ENCODE measurements at regions not wholly inside any gene's neighbourhood (a gene's known extent, or its start where the extent isn't known, plus 50 kb on each side); places are given as distances from the start of the nearest gene placed in this dataset.
"Not testable (repeated sequence)": the region's sequence is repeated elsewhere in the genome, so short reads cannot be mapped to it uniquely, and the experiment has no call there.

GRCh38 chr11:116325247-116325646, 447.5 kb downstream of the BUD13 start:
- no peak overlapping the region for H3K27ac ChIP-seq (ENCODE audit: low read length)
- H3K4me3 ChIP-seq (ENCODE audit: control insufficient read depth in 1 of 2, extremely low read depth in 1 of 2, low read length in 1 of 2) = no peak overlapping the region
- no peak for DNase-seq
- H3K36me3 Mint-ChIP-seq = no peaks in the 10 kb centered on the region
- 40% methylated on average over 1 of the region's 3 CpGs for WGBS (ENCODE audit: insufficient coverage)
- ATAC-seq (replicated peaks in 1 of 4) = no peak
- H3K4me1 ChIP-seq (ENCODE audit: control insufficient read depth in 1 of 2, extremely low read depth in 1 of 2, insufficient read depth in 2 of 2, low read length in 2 of 2) = no peaks in the 10 kb centered on the region
- H3K36me3 ChIP-seq (ENCODE audit: control insufficient read depth in 2 of 2, extremely low read depth in 1 of 2, insufficient read depth in 1 of 2, low read length in 1 of 2) = no peaks in the 10 kb centered on the region
- no peak overlapping the region for H3K4me3 Mint-ChIP-seq
- H3K9me3 Mint-ChIP-seq = peaks cover 0 to 8% (median 7%) of the 10 kb centered on the region in 3 donors
- H3K27me3 Mint-ChIP-seq = peaks cover 5 to 7% of the 10 kb centered on the region in 2 donors
- H3K4me1 Mint-ChIP-seq = no peaks in the 10 kb centered on the region
- CTCF ChIA-PET = no interaction called here
- POLR2A ChIA-PET = no interaction called here
- H3K27me3 ChIP-seq (replicated peaks in 1 of 2; ENCODE audit: control insufficient read depth in 2 of 2, extremely low read depth in 1 of 2, insufficient read depth in 2 of 2, low read length in 1 of 2) = peaks cover 0 to 5% of the 10 kb centered on the region in 2 experiments
- no peaks in the 10 kb centered on the region for H3K9me3 ChIP-seq
- no peak overlapping the region for H3K27ac Mint-ChIP-seq

GRCh38 chr11:116324077-116324476, 448.7 kb downstream of the BUD13 start:
- H3K4me1 ChIP-seq (ENCODE audit: control insufficient read depth in 1 of 2, extremely low read depth in 1 of 2, insufficient read depth in 2 of 2, low read length in 2 of 2); H3K27me3 ChIP-seq (replicated peaks in 1 of 2; ENCODE audit: control insufficient read depth in 2 of 2, extremely low read depth in 1 of 2, insufficient read depth in 2 of 2, low read length in 1 of 2); H3K27ac Mint-ChIP-seq; H3K4me3 Mint-ChIP-seq; CTCF ChIA-PET; H3K27me3 Mint-ChIP-seq; H3K4me3 ChIP-seq (ENCODE audit: control insufficient read depth in 1 of 2, extremely low read depth in 1 of 2, low read length in 1 of 2); H3K36me3 Mint-ChIP-seq; ATAC-seq (replicated peaks in 1 of 4); POLR2A ChIA-PET; H3K4me1 Mint-ChIP-seq; H3K36me3 ChIP-seq (ENCODE audit: control insufficient read depth in 2 of 2, extremely low read depth in 1 of 2, insufficient read depth in 1 of 2, low read length in 1 of 2); H3K9me3 ChIP-seq; H3K27ac ChIP-seq (ENCODE audit: low read length); DNase-seq: not testable (repeated sequence)
- H3K9me3 Mint-ChIP-seq = peaks cover 0 to 11% (median 7%) of the 10 kb centered on the region in 3 donors
- no CpG with 5 or more reads among the region's 6 CpGs for WGBS (ENCODE audit: insufficient coverage)

GRCh38 chr11:116317212-116317611, 455.6 kb downstream of the BUD13 start:
- DNase-seq (no peak), ATAC-seq (replicated peaks in 1 of 4) (no peak)
- H3K27me3 Mint-ChIP-seq = peaks cover 16 to 26% of the 10 kb centered on the region in 2 donors
- H3K9me3 Mint-ChIP-seq = peaks cover 4 to 11% (median 4%) of the 10 kb centered on the region in 3 donors
- Histone ChIP-seq H3K27me3 (replicated peaks in 1 of 2; ENCODE audit: control insufficient read depth in 2 of 2, extremely low read depth in 1 of 2, insufficient read depth in 2 of 2, low read length in 1 of 2) (peaks cover 0 to 8% of the 10 kb centered on the region in 2 experiments), H3K27ac (ENCODE audit: low read length) (no peak overlapping the region), H3K9me3 (no peaks in the 10 kb centered on the region), H3K4me3 (ENCODE audit: control insufficient read depth in 1 of 2, extremely low read depth in 1 of 2, low read length in 1 of 2) (no peak overlapping the region), H3K36me3 (ENCODE audit: control insufficient read depth in 2 of 2, extremely low read depth in 1 of 2, insufficient read depth in 1 of 2, low read length in 1 of 2) (no peaks in the 10 kb centered on the region), H3K4me1 (ENCODE audit: control insufficient read depth in 1 of 2, extremely low read depth in 1 of 2, insufficient read depth in 2 of 2, low read length in 2 of 2) (no peaks in the 10 kb centered on the region)
- ChIA-PET CTCF (no interaction called here), POLR2A (no interaction called here)
- no peaks in the 10 kb centered on the region for H3K4me1 Mint-ChIP-seq
- no peak overlapping the region for H3K27ac Mint-ChIP-seq
- no peaks in the 10 kb centered on the region for H3K36me3 Mint-ChIP-seq
- no CpG with 5 or more reads among the region's 3 CpGs for WGBS (ENCODE audit: insufficient coverage)
- H3K4me3 Mint-ChIP-seq = no peak overlapping the region

- no peaks in the 10 kb centered on the region for H3K4me1 Mint-ChIP-seq
- H3K27me3 Mint-ChIP-seq = peaks cover 26 to 37% of the 10 kb centered on the region in 2 donors
- Histone ChIP-seq H3K4me1 (ENCODE audit: control insufficient read depth in 1 of 2, extremely low read depth in 1 of 2, insufficient read depth in 2 of 2, low read length in 2 of 2) (no peaks in the 10 kb centered on the region), H3K27me3 (replicated peaks in 1 of 2; ENCODE audit: control insufficient read depth in 2 of 2, extremely low read depth in 1 of 2, insufficient read depth in 2 of 2, low read length in 1 of 2) (peaks cover 0 to 13% of the 10 kb centered on the region in 2 experiments), H3K36me3 (ENCODE audit: control insufficient read depth in 2 of 2, extremely low read depth in 1 of 2, insufficient read depth in 1 of 2, low read length in 1 of 2) (no peaks in the 10 kb centered on the region), H3K9me3 (no peaks in the 10 kb centered on the region), H3K4me3 (ENCODE audit: control insufficient read depth in 1 of 2, extremely low read depth in 1 of 2, low read length in 1 of 2) (no peak overlapping the region), H3K27ac (ENCODE audit: low read length) (no peak overlapping the region)
- ChIA-PET POLR2A (no interaction called here), CTCF (no interaction called here)
- ATAC-seq (replicated peaks in 1 of 4) (no peak), DNase-seq (no peak)
- H3K27ac Mint-ChIP-seq = no peak overlapping the region
- peaks cover 0 to 8% (median 0%) of the 10 kb centered on the region in 3 donors for H3K9me3 Mint-ChIP-seq
- no peaks in the 10 kb centered on the region for H3K36me3 Mint-ChIP-seq
- H3K4me3 Mint-ChIP-seq = no peak overlapping the region
Observed at GRCh38 chr11:116314006-116314405, 458.8 kb downstream of the BUD13 start.

- H3K27me3 ChIP-seq (replicated peaks in 1 of 2; ENCODE audit: control insufficient read depth in 2 of 2, extremely low read depth in 1 of 2, insufficient read depth in 2 of 2, low read length in 1 of 2) = peaks cover 0 to 15% of the 10 kb centered on the region in 2 experiments
- ChIA-PET POLR2A (no interaction called here), CTCF (no interaction called here)
- Mint-ChIP-seq H3K27ac (no peak overlapping the region), H3K4me3 (no peak overlapping the region), H3K36me3 (no peaks in the 10 kb centered on the region), H3K4me1 (no peaks in the 10 kb centered on the region), H3K27me3 (peaks cover 26 to 36% of the 10 kb centered on the region in 2 donors), H3K9me3 (peaks cover 0 to 8% (median 0%) of the 10 kb centered on the region in 3 donors)
- H3K4me3 ChIP-seq (ENCODE audit: control insufficient read depth in 1 of 2, extremely low read depth in 1 of 2, low read length in 1 of 2) = no peak overlapping the region
- H3K4me1 ChIP-seq (ENCODE audit: control insufficient read depth in 1 of 2, extremely low read depth in 1 of 2, insufficient read depth in 2 of 2, low read length in 2 of 2) = no peaks in the 10 kb centered on the region
- no peak for DNase-seq
- H3K9me3 ChIP-seq = no peaks in the 10 kb centered on the region
- no peak for ATAC-seq (replicated peaks in 1 of 4)
- H3K27ac ChIP-seq (ENCODE audit: low read length) = no peak overlapping the region
- H3K36me3 ChIP-seq (ENCODE audit: control insufficient read depth in 2 of 2, extremely low read depth in 1 of 2, insufficient read depth in 1 of 2, low read length in 1 of 2) = no peaks in the 10 kb centered on the region
- 37% methylated on average over 12 of the region's 15 CpGs for WGBS (ENCODE audit: insufficient coverage)
Observed at GRCh38 chr11:116312570-116313391, 460.0 kb downstream of the BUD13 start.

- Mint-ChIP-seq H3K4me1 (no peaks in the 10 kb centered on the region), H3K27ac (no peak overlapping the region), H3K27me3 (peaks cover 31 to 36% of the 10 kb centered on the region in 2 donors), H3K4me3 (no peak overlapping the region), H3K36me3 (no peaks in the 10 kb centered on the region), H3K9me3 (peaks cover 0 to 8% (median 0%) of the 10 kb centered on the region in 3 donors)
- no peaks in the 10 kb centered on the region for H3K9me3 ChIP-seq
- POLR2A ChIA-PET = no interaction called here
- no peaks in the 10 kb centered on the region for H3K36me3 ChIP-seq (ENCODE audit: control insufficient read depth in 2 of 2, extremely low read depth in 1 of 2, insufficient read depth in 1 of 2, low read length in 1 of 2)
- H3K27me3 ChIP-seq (replicated peaks in 1 of 2; ENCODE audit: control insufficient read depth in 2 of 2, extremely low read depth in 1 of 2, insufficient read depth in 2 of 2, low read length in 1 of 2) = peaks cover 0 to 15% of the 10 kb centered on the region in 2 experiments
- DNase-seq = no peak
- CTCF ChIA-PET = no interaction called here
- no peaks in the 10 kb centered on the region for H3K4me1 ChIP-seq (ENCODE audit: control insufficient read depth in 1 of 2, extremely low read depth in 1 of 2, insufficient read depth in 2 of 2, low read length in 2 of 2)
- H3K27ac ChIP-seq (ENCODE audit: low read length) = no peak overlapping the region
- ATAC-seq (replicated peaks in 1 of 4) = no peak
- H3K4me3 ChIP-seq (ENCODE audit: control insufficient read depth in 1 of 2, extremely low read depth in 1 of 2, low read length in 1 of 2) = no peak overlapping the region
- WGBS (ENCODE audit: insufficient coverage) = 100% methylated on average over 2 of the region's 3 CpGs
Observed at GRCh38 chr11:116311206-116311605, 461.6 kb downstream of the BUD13 start.
